PC-3 (cell line): ENCODE measurements at regions not wholly inside any gene's neighbourhood (a gene's known extent, or its start where the extent isn't known, plus 50 kb on each side); places are given as distances from the start of the nearest gene placed in this dataset.

Source experiments
- EZH2phosphoT487 ChIP-seq: fragments of 300-600 bp; sonication (generic); IDR thresholded peaks from 2 replicates; pipeline ENCODE4 v1.6.1; 2018; ENCODE audit warnings: mild to moderate bottlenecking, antibody characterized with exemption, low read length, borderline replicate concordance
- TF ChIP-seq, protein P1 (sequence below): fragments of 300-600 bp; sonication (generic); conservative IDR thresholded peaks from 2 replicates; pipeline ENCODE4 v1.5.1; 2017; ENCODE audit warnings: antibody characterized with exemption, low read depth, mild to moderate bottlenecking, low read length

DNA sequence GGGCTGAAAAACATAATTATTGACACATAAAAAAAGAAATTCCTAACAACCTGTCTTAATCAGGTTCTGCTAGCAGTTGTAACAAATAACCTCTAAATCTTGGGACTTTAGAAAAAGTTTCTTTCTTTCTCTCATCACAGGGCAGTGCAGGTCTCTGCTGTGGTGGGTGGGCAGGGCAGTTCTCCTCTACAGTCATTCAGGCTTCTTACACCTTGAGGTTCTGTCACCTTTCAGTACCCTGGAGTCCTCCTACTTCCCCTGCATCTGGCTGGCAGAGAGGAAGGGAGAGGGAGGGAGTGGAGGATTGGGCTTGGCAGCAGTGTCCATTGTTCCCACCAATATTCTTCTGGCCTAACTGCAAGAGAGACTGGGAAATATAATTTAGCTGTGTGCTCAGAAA, 112.2 kb upstream of the ANKRD55 start:
- TF ChIP-seq, protein P1, sequence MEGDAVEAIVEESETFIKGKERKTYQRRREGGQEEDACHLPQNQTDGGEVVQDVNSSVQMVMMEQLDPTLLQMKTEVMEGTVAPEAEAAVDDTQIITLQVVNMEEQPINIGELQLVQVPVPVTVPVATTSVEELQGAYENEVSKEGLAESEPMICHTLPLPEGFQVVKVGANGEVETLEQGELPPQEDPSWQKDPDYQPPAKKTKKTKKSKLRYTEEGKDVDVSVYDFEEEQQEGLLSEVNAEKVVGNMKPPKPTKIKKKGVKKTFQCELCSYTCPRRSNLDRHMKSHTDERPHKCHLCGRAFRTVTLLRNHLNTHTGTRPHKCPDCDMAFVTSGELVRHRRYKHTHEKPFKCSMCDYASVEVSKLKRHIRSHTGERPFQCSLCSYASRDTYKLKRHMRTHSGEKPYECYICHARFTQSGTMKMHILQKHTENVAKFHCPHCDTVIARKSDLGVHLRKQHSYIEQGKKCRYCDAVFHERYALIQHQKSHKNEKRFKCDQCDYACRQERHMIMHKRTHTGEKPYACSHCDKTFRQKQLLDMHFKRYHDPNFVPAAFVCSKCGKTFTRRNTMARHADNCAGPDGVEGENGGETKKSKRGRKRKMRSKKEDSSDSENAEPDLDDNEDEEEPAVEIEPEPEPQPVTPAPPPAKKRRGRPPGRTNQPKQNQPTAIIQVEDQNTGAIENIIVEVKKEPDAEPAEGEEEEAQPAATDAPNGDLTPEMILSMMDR: no peak
- TF ChIP-seq EZH2phosphoT487: no peak
